H1 (cell line): ENCODE measurements at regions not wholly inside any gene's neighbourhood (a gene's known extent, or its start where the extent isn't known, plus 50 kb on each side); places are given as distances from the start of the nearest gene placed in this dataset.

Source experiments
- CTCF ChIA-PET: fragments of 300-600 bp; sonication (Branson Sonifier 250); formaldehyde crosslinking; loops from one replicate; lab custom pipeline; 2021; ENCODE audit not compliant: partially characterized antibody; lab: Charles Lee
- POLR2A ChIA-PET: fragments of 300-600 bp; sonication (Branson Sonifier 250); formaldehyde crosslinking; loops from one replicate; lab custom pipeline; 2021; ENCODE audit warnings: inconsistent platforms; ENCODE audit not compliant: partially characterized antibody; lab: Charles Lee
- DNase-seq, 2 experiments: peaks; one replicate each; pipeline versions ENCODE4 v3.0.0 to v3.0.0-alpha.2; 2010 to 2022; ENCODE audit warnings: low spot score in 2 of 2, low read depth in 1 of 2, mixed read lengths in 1 of 2
- FAIRE-seq: peaks from 2 replicates; lab custom pipeline; 2011; peaks lifted over from hg19 to GRCh38; lab: Jason Lieb, UNC
- H2AFZ ChIP-seq: 2 replicates; pipeline ENCODE4 v1.8.1; 2012; ENCODE audit warnings: low read length, inconsistent platforms
- H2AK5ac ChIP-seq: 2 replicates; pipeline ENCODE4 v1.6.1; 2013; ENCODE audit warnings: low read depth, low read length
- H2BK120ac ChIP-seq: replicated peaks from 2 replicates; pipeline ENCODE3; 2013; ENCODE audit warnings: low read depth, low read length, inconsistent platforms
- H2BK12ac ChIP-seq: 2 replicates; pipeline ENCODE4 v1.6.1; 2013; ENCODE audit warnings: low read depth, low read length
- H2BK15ac ChIP-seq: 2 replicates; pipeline ENCODE4 v1.6.1; 2013; ENCODE audit warnings: low read length
- H2BK20ac ChIP-seq: 2 replicates; pipeline ENCODE4 v1.6.1; 2013; ENCODE audit warnings: low read length
- H2BK5ac ChIP-seq: 2 replicates; pipeline ENCODE4 v1.6.1; 2013; ENCODE audit warnings: low read depth, low read length
- H3K14ac ChIP-seq: 2 replicates; pipeline ENCODE4 v1.6.1; 2013; ENCODE audit warnings: inconsistent platforms; ENCODE audit not compliant: insufficient read length
- H3K18ac ChIP-seq: 2 replicates; pipeline ENCODE4 v1.6.1; 2013; ENCODE audit warnings: low read length; ENCODE audit errors: extremely low read depth
- H3K23ac ChIP-seq: 2 replicates; pipeline ENCODE4 v1.6.1; 2013; ENCODE audit warnings: inconsistent platforms; ENCODE audit not compliant: insufficient read length
- H3K23me2 ChIP-seq: 2 replicates; pipeline ENCODE4 v1.6.1; 2013; ENCODE audit warnings: low read depth, low read length
- H3K27ac ChIP-seq: 2 replicates; pipeline ENCODE4 v1.6.1; 2011; ENCODE audit warnings: low read depth, low read length, inconsistent platforms
- H3K27me3 ChIP-seq, 4 experiments: replicated peaks in 1 of 4; 1 replicate in 1 of 4; 2 replicates in 3 of 4; pipeline versions ENCODE4 v1.6.1 to v1.8.1; 2011 to 2013; ENCODE audit warnings: low read length in 3 of 4, mild to moderate bottlenecking in 3 of 4, inconsistent platforms in 2 of 4, mixed read lengths in 2 of 4, moderate library complexity in 1 of 4; ENCODE audit not compliant: control insufficient read depth in 3 of 4, insufficient read depth in 3 of 4; ENCODE audit errors: extremely low read depth in 1 of 4
- H3K36me3 ChIP-seq, 4 experiments: 2 replicates each; pipeline versions ENCODE4 v1.6.1 to v1.8.1; 2011 to 2013; ENCODE audit warnings: mild to moderate bottlenecking in 4 of 4, low read length in 3 of 4, moderate library complexity in 2 of 4, control low read depth in 1 of 4, inconsistent platforms in 1 of 4; ENCODE audit not compliant: insufficient read depth in 4 of 4, control insufficient read depth in 2 of 4
- H3K4ac ChIP-seq: replicated peaks from 2 replicates; pipeline ENCODE3; 2013; ENCODE audit warnings: low read length, low read depth, mixed read lengths, inconsistent platforms; ENCODE audit not compliant: insufficient read length
- H3K4me1 ChIP-seq, 4 experiments: replicated peaks in 1 of 4; 1 replicate in 1 of 4; 2 replicates in 3 of 4; pipeline versions ENCODE4 v1.6.1 to v1.8.1; 2011 to 2013; ENCODE audit warnings: low read length in 3 of 4, inconsistent platforms in 2 of 4, mixed read lengths in 1 of 4; ENCODE audit not compliant: insufficient read depth in 4 of 4, control insufficient read depth in 3 of 4
- H3K4me2 ChIP-seq, 2 experiments: 2 replicates each; pipeline versions ENCODE4 v1.6.1 to v1.8.1; 2011 to 2013; ENCODE audit warnings: low read depth in 2 of 2, low read length in 2 of 2, control low read depth in 1 of 2, inconsistent platforms in 1 of 2, mild to moderate bottlenecking in 1 of 2; ENCODE audit not compliant: insufficient read depth in 1 of 2
- H3K4me3 ChIP-seq, 4 experiments: fragments of 200-600, 300-600 bp in 1 of 4; sonication (generic), shearing (Covaris generic), sonication (Bioruptor Twin) in 1 of 4; 2 replicates each; pipeline versions ENCODE4 v1.5.1 to v1.8.1; 2011 to 2016; ENCODE audit warnings: low read length in 4 of 4, low read depth in 3 of 4, control low read depth in 2 of 4, inconsistent platforms in 2 of 4, mild to moderate bottlenecking in 2 of 4, mixed read lengths in 1 of 4, moderate library complexity in 1 of 4; ENCODE audit not compliant: insufficient read depth in 2 of 4; ENCODE audit errors: extremely low read depth in 1 of 4
- H3K56ac ChIP-seq: replicated peaks from 2 replicates; pipeline ENCODE3; 2013; ENCODE audit warnings: low read depth, mild to moderate bottlenecking, mixed read lengths, low read length, inconsistent platforms; ENCODE audit not compliant: insufficient read length
- H3K79me1 ChIP-seq: 2 replicates; pipeline ENCODE4 v1.6.1; 2013; ENCODE audit warnings: low read depth, low read length, control low read depth
- H3K79me2 ChIP-seq, 2 experiments: 2 replicates each; pipeline versions ENCODE4 v1.6.1 to v1.8.1; 2012 to 2013; ENCODE audit warnings: low read length in 2 of 2, mild to moderate bottlenecking in 2 of 2, inconsistent platforms in 1 of 2; ENCODE audit not compliant: insufficient read depth in 2 of 2, control insufficient read depth in 1 of 2
- H3K9ac ChIP-seq, 4 experiments: replicated peaks in 1 of 4; 1 replicate in 1 of 4; 2 replicates in 3 of 4; pipeline versions ENCODE4 v1.6.1 to v1.8.1; 2011 to 2013; ENCODE audit warnings: low read depth in 3 of 4, low read length in 3 of 4, control low read depth in 2 of 4, mild to moderate bottlenecking in 2 of 4, moderate library complexity in 2 of 4, inconsistent platforms in 1 of 4; ENCODE audit errors: extremely low read depth in 1 of 4
- H3K9me3 ChIP-seq, 2 experiments: 2 replicates each; pipeline versions ENCODE4 v1.6.1 to v1.8.1; 2012 to 2013; ENCODE audit warnings: mild to moderate bottlenecking in 2 of 2, moderate library complexity in 2 of 2, control low read depth in 1 of 2, inconsistent platforms in 1 of 2, low read depth in 1 of 2, low read length in 1 of 2, mixed read lengths in 1 of 2; ENCODE audit not compliant: insufficient read depth in 2 of 2
- H4K20me1 ChIP-seq, 2 experiments: replicated peaks in 1 of 2; 2 replicates each; pipeline versions ENCODE3 to v1.8.1; 2011 to 2013; ENCODE audit warnings: inconsistent platforms in 2 of 2, low read length in 2 of 2, mild to moderate bottlenecking in 1 of 2; ENCODE audit not compliant: insufficient read depth in 2 of 2, control insufficient read depth in 1 of 2
- H4K5ac ChIP-seq: 2 replicates; pipeline ENCODE4 v1.6.1; 2013; ENCODE audit warnings: low read length, low read depth, mixed read lengths, inconsistent platforms; ENCODE audit not compliant: insufficient read length
- H4K8ac ChIP-seq: 2 replicates; pipeline ENCODE4 v1.8.0; 2013; ENCODE audit warnings: mild to moderate bottlenecking, moderate library complexity, low read length, inconsistent platforms; ENCODE audit not compliant: insufficient read depth; ENCODE audit errors: extremely low read depth
- H4K91ac ChIP-seq: replicated peaks from 2 replicates; pipeline ENCODE3; 2013; ENCODE audit warnings: low read length, mixed read lengths, inconsistent platforms; ENCODE audit not compliant: insufficient read length
- SP2 ChIP-seq: IDR thresholded peaks from 2 replicates; pipeline ENCODE4 v1.6.1; 2012; ENCODE audit warnings: mild to moderate bottlenecking, low read length, inconsistent platforms
- SUZ12 ChIP-seq: fragments of 200-600 bp; sonication (generic); IDR thresholded peaks from 2 replicates; pipeline ENCODE4 v1.6.1; 2012; ENCODE audit warnings: mild to moderate bottlenecking, inconsistent platforms, low read length, moderate library complexity, mixed read lengths

- Histone ChIP-seq H2BK12ac (no peak overlapping the region), H3K18ac (no peak overlapping the region), H3K4me1 (no peaks in the 10 kb centered on the region), H3K79me1 (no peaks in the 10 kb centered on the region), H3K14ac (no peak overlapping the region), H3K4me3 (no peak overlapping the region), H2AFZ (no peak overlapping the region; the same call in 1 of the 2 replicates), H3K79me2 (no peaks in the 10 kb centered on the region), H2AK5ac (no peak overlapping the region), H3K4ac (no peak overlapping the region), H2BK20ac (no peak overlapping the region), H3K9ac (no peak overlapping the region), H4K20me1 (no peaks in the 10 kb centered on the region), H3K23me2 (no peaks in the 10 kb centered on the region), H3K23ac (no peak overlapping the region), H4K5ac (no peak overlapping the region), H2BK120ac (no peak overlapping the region), H3K4me2 (no peak overlapping the region), H4K91ac (no peak overlapping the region), H3K27me3 (no peaks in the 10 kb centered on the region), H3K36me3 (no peaks in the 10 kb centered on the region), H3K27ac (no peak overlapping the region), H2BK5ac (no peak overlapping the region), H2BK15ac (no peak overlapping the region), H4K8ac (no peak overlapping the region)
- no peak for FAIRE-seq
- no peak for DNase-seq
- CTCF ChIA-PET: interaction anchor here (0.5 to 0.6 kb wide), 2 partner anchors 8 to 307 kb away, joined by 3 read pairs; no protein-coding TSS in a partner anchor
- TF ChIP-seq SUZ12 (no peak), SP2 (no peak)
- TF ChIP-seq, all 59 proteins: peak for 0
- POLR2A ChIA-PET: no interaction called here
- Histone ChIP-seq H3K9me3 (peaks cover 0 to 2% of the 10 kb centered on the region in 2 experiments; a peak in 1 of 4 replicates), H3K56ac (no peak overlapping the region)
These were observed 119.8 kb upstream of the NRSN1 start for GRCh38 chr6:24006254-24006653.
